ENCODE measurements at regions not wholly inside any gene's neighbourhood (a gene's known extent, or its start where the extent isn't known, plus 50 kb on each side); places are given as distances from the start of the nearest gene placed in this dataset.
"Not testable (repeated sequence)": the region's sequence is repeated elsewhere in the genome, so short reads cannot be mapped to it uniquely, and the experiment has no call there.

GRCh38 chr15:91368611-91369010, 268.6 kb downstream of the SV2B start:
- H3K27me3 ChIP-seq (ENCODE audit: low read depth): no peaks in the 10 kb centered on the region

GRCh38 chr15:91369823-91370222, 269.8 kb downstream of the SV2B start:
- H3K9me3 ChIP-seq (replicated peaks): peaks cover 29% of the 10 kb centered on the region
- H3K4me3 ChIP-seq: no peak overlapping the region
- no peak for DNase-seq
- H3K4me1 ChIP-seq: no peaks in the 10 kb centered on the region
- no peak for TF ChIP-seq CTCF (IDR thresholded peaks at IDR 0.05; ENCODE audit: borderline replicate concordance)
- intact Hi-C loops (cut with micrococcal nuclease): no loop called here
- peaks cover 4% of the 10 kb centered on the region for H3K27me3 ChIP-seq (ENCODE audit: low read depth)
- no peaks in the 10 kb centered on the region for H3K36me3 ChIP-seq
- no peak overlapping the region for H3K27ac ChIP-seq (replicated peaks)

More at GRCh38 chr15:91368611-91369010, 268.6 kb downstream of the SV2B start:
- no peak for TF ChIP-seq CTCF (IDR thresholded peaks at IDR 0.05; ENCODE audit: borderline replicate concordance)
- Histone ChIP-seq H3K27ac (replicated peaks) (no peak overlapping the region), H3K4me3 (no peak overlapping the region), H3K4me1 (no peaks in the 10 kb centered on the region), H3K9me3 (replicated peaks) (peaks cover 31% of the 10 kb centered on the region), H3K36me3 (no peaks in the 10 kb centered on the region)
- intact Hi-C loops (cut with micrococcal nuclease): no loop called here
- DNase-seq: no peak

- H3K4me3 ChIP-seq; H3K27me3 ChIP-seq (ENCODE audit: low read depth); H3K36me3 ChIP-seq; H3K4me1 ChIP-seq; H3K27ac ChIP-seq (replicated peaks); DNase-seq; intact Hi-C loops (cut with micrococcal nuclease): not testable (repeated sequence)
- H3K9me3 ChIP-seq (replicated peaks): peaks cover 17% of the 10 kb centered on the region
Measured at GRCh38 chr15:91371345-91371744, 271.3 kb downstream of the SV2B start.

- no peak for TF ChIP-seq CTCF (IDR thresholded peaks at IDR 0.05; ENCODE audit: borderline replicate concordance)
- peaks cover 4% of the 10 kb centered on the region for H3K27me3 ChIP-seq (ENCODE audit: low read depth)
- no peak overlapping the region for H3K4me3 ChIP-seq
- H3K27ac ChIP-seq (replicated peaks): no peak overlapping the region
- peaks cover 17% of the 10 kb centered on the region for H3K9me3 ChIP-seq (replicated peaks)
- no peak for DNase-seq
- no peaks in the 10 kb centered on the region for H3K36me3 ChIP-seq
- peaks cover 9% of the 10 kb centered on the region for H3K4me1 ChIP-seq
- intact Hi-C loops (cut with micrococcal nuclease): no loop called here
Measured at GRCh38 chr15:91374336-91374735, 274.3 kb downstream of the SV2B start.

- H3K4me1 ChIP-seq: peaks cover 9% of the 10 kb centered on the region
- H3K27ac ChIP-seq (replicated peaks): no peak overlapping the region
- intact Hi-C loops (cut with micrococcal nuclease): no loop called here
- H3K36me3 ChIP-seq: no peaks in the 10 kb centered on the region
- no peak overlapping the region for H3K4me3 ChIP-seq
- DNase-seq: no peak
- no peak for TF ChIP-seq CTCF (IDR thresholded peaks at IDR 0.05; ENCODE audit: borderline replicate concordance)
- H3K9me3 ChIP-seq (replicated peaks): peaks cover 16% of the 10 kb centered on the region
- peaks cover 4% of the 10 kb centered on the region for H3K27me3 ChIP-seq (ENCODE audit: low read depth)
Measured at GRCh38 chr15:91376038-91376437, 276.0 kb downstream of the SV2B start.

GRCh38 chr15:91380114-91380513, 280.1 kb downstream of the SV2B start:
- Histone ChIP-seq H3K27ac (replicated peaks) (no peak overlapping the region), H3K27me3 (ENCODE audit: low read depth) (no peaks in the 10 kb centered on the region), H3K9me3 (replicated peaks) (no peaks in the 10 kb centered on the region), H3K36me3 (no peaks in the 10 kb centered on the region), H3K4me3 (no peak overlapping the region), H3K4me1 (peaks cover 9% of the 10 kb centered on the region)
- TF ChIP-seq CTCF (IDR thresholded peaks at IDR 0.05; ENCODE audit: borderline replicate concordance): no peak
- no peak for DNase-seq
- intact Hi-C loops (cut with micrococcal nuclease): no loop called here

Data from left ventricle myocardium inferior (tissue), 1 donor.